ENCODE measurements at regions not wholly inside any gene's neighbourhood (a gene's known extent, or its start where the extent isn't known, plus 50 kb on each side); places are given as distances from the start of the nearest gene placed in this dataset.
A peak's percentile ranks its signal among the peaks of the same experiment; 100 is the strongest.

- Histone ChIP-seq H3K4me1 (peaks cover 34% of the 10 kb centered on the region), H3K27me3 (replicated peaks; ENCODE audit: control insufficient read depth, insufficient read depth, low read length) (no peaks in the 10 kb centered on the region), H3K36me3 (ENCODE audit: control insufficient read depth, insufficient read depth, low read length) (no peaks in the 10 kb centered on the region), H3K4me3 (ENCODE audit: low read depth, low read length) (no peak overlapping the region), H3K9me3 (no peaks in the 10 kb centered on the region)
- no peaks in the 10 kb centered on the region for H3K36me3 Mint-ChIP-seq (ENCODE audit: insufficient read depth, unreplicated experiment)
- peaks cover 7% of the 10 kb centered on the region for H3K4me1 Mint-ChIP-seq (ENCODE audit: low read depth, unreplicated experiment)
- TF ChIP-seq CTCF (IDR thresholded peaks at IDR 0.05; ENCODE audit: insufficient read depth in 1 of 2, low read depth in 1 of 2, low read length in 1 of 2, severe bottlenecking in 1 of 2, unreplicated experiment in 1 of 2): no peak
- BruUV-seq (replicated peaks): no TSS peak
- ChIA-PET POLR2A (no interaction called here), CTCF (no interaction called here)
- H3K9me3 Mint-ChIP-seq (ENCODE audit: unreplicated experiment): no peaks in the 10 kb centered on the region
- H3K4me3 Mint-ChIP-seq (ENCODE audit: unreplicated experiment): no peak overlapping the region
- intact Hi-C loops (cut with micrococcal nuclease; ENCODE audit: unreplicated experiment): no loop called here
- no peak overlapping the region for H3K27ac Mint-ChIP-seq (ENCODE audit: unreplicated experiment)
- no peak for DNase-seq
- no peaks in the 10 kb centered on the region for H3K27me3 Mint-ChIP-seq (ENCODE audit: insufficient read depth, unreplicated experiment)
Measured at GRCh38 chr6:100230953-100231316, 233.8 kb downstream of the SIM1 start.

- H3K4me3 ChIP-seq (ENCODE audit: low read depth, low read length): no peak overlapping the region
- intact Hi-C loops (cut with micrococcal nuclease; ENCODE audit: unreplicated experiment): no loop called here
- no peaks in the 10 kb centered on the region for H3K27me3 ChIP-seq (replicated peaks; ENCODE audit: control insufficient read depth, insufficient read depth, low read length)
- CTCF ChIA-PET: interaction anchor here (1.3 kb wide), 1 partner anchor 226 kb away, joined by 4 read pairs; no protein-coding TSS in a partner anchor
- H3K4me1 ChIP-seq: peaks cover 34% of the 10 kb centered on the region
- no peak for DNase-seq
- Mint-ChIP-seq H3K9me3 (ENCODE audit: unreplicated experiment) (no peaks in the 10 kb centered on the region), H3K4me3 (ENCODE audit: unreplicated experiment) (no peak overlapping the region), H3K4me1 (ENCODE audit: low read depth, unreplicated experiment) (peaks cover 7% of the 10 kb centered on the region), H3K27me3 (ENCODE audit: insufficient read depth, unreplicated experiment) (no peaks in the 10 kb centered on the region), H3K27ac (ENCODE audit: unreplicated experiment) (no peak overlapping the region), H3K36me3 (ENCODE audit: insufficient read depth, unreplicated experiment) (no peaks in the 10 kb centered on the region)
- H3K9me3 ChIP-seq: no peaks in the 10 kb centered on the region
- no peak for TF ChIP-seq CTCF (IDR thresholded peaks at IDR 0.05; ENCODE audit: insufficient read depth in 1 of 2, low read depth in 1 of 2, low read length in 1 of 2, severe bottlenecking in 1 of 2, unreplicated experiment in 1 of 2)
- no TSS peak for BruUV-seq (replicated peaks)
- POLR2A ChIA-PET: no interaction called here
- H3K36me3 ChIP-seq (ENCODE audit: control insufficient read depth, insufficient read depth, low read length): no peaks in the 10 kb centered on the region
Measured at GRCh38 chr6:100230115-100230952, 234.4 kb downstream of the SIM1 start.

- no TSS peak for BruUV-seq (replicated peaks)
Measured at GRCh38 chr6:100229512-100229911, 235.2 kb downstream of the SIM1 start.

More at GRCh38 chr6:100229512-100229911, 235.2 kb downstream of the SIM1 start:
- no peak for TF ChIP-seq CTCF (IDR thresholded peaks at IDR 0.05; ENCODE audit: insufficient read depth in 1 of 2, low read depth in 1 of 2, low read length in 1 of 2, severe bottlenecking in 1 of 2, unreplicated experiment in 1 of 2)
- ChIA-PET CTCF (interaction anchor here (1.3 kb wide), 1 partner anchor 227 kb away, joined by 4 read pairs; no protein-coding TSS in a partner anchor), POLR2A (no interaction called here)
- H3K36me3 Mint-ChIP-seq (ENCODE audit: insufficient read depth, unreplicated experiment): no peaks in the 10 kb centered on the region
- intact Hi-C loops (cut with micrococcal nuclease; ENCODE audit: unreplicated experiment): loop anchor here (5.0 to 10.0 kb wide), 2 partner anchors 37 to 115 kb away; no protein-coding TSS in a partner anchor
- DNase-seq: peak; percentile 34
- no peak overlapping the region for H3K4me3 ChIP-seq (ENCODE audit: low read depth, low read length)
- H3K27me3 Mint-ChIP-seq (ENCODE audit: insufficient read depth, unreplicated experiment): no peaks in the 10 kb centered on the region
- H3K36me3 ChIP-seq (ENCODE audit: control insufficient read depth, insufficient read depth, low read length): no peaks in the 10 kb centered on the region
- H3K9me3 Mint-ChIP-seq (ENCODE audit: unreplicated experiment): no peaks in the 10 kb centered on the region
- peaks cover 7% of the 10 kb centered on the region for H3K4me1 Mint-ChIP-seq (ENCODE audit: low read depth, unreplicated experiment)
- H3K9me3 ChIP-seq: no peaks in the 10 kb centered on the region
- peak overlapping the region; percentile 78 for H3K4me3 Mint-ChIP-seq (ENCODE audit: unreplicated experiment)
- peaks cover 29% of the 10 kb centered on the region for H3K4me1 ChIP-seq
- no peaks in the 10 kb centered on the region for H3K27me3 ChIP-seq (replicated peaks; ENCODE audit: control insufficient read depth, insufficient read depth, low read length)
- H3K27ac Mint-ChIP-seq (ENCODE audit: unreplicated experiment): peak overlapping the region; percentile 42
